Endodermal cell (in vitro differentiated cells): ENCODE measurements at regions not wholly inside any gene's neighbourhood (a gene's known extent, or its start where the extent isn't known, plus 50 kb on each side); places are given as distances from the start of the nearest gene placed in this dataset.

ENCODE experiments used
- DNase-seq: peaks from one replicate; pipeline ENCODE4 v3.0.0-alpha.2; 2017
- H3K27ac ChIP-seq: 2 replicates; pipeline ENCODE4 v1.5.1; 2013; ENCODE audit warnings: mild to moderate bottlenecking, low read depth, low read length, moderate library complexity
- H3K27me3 ChIP-seq: 2 replicates; pipeline ENCODE4 v1.6.1; 2013; ENCODE audit warnings: mild to moderate bottlenecking, low read length, moderate library complexity; ENCODE audit not compliant: insufficient read depth, control insufficient read depth, poor library complexity, severe bottlenecking
- H3K36me3 ChIP-seq: 2 replicates; pipeline ENCODE4 v1.7.0; 2013; ENCODE audit warnings: mild to moderate bottlenecking, low read length, moderate library complexity; ENCODE audit not compliant: control insufficient read depth, insufficient read depth
- H3K4me1 ChIP-seq: one replicate; pipeline ENCODE4 v1.7.0; 2013; ENCODE audit warnings: low read length; ENCODE audit not compliant: control insufficient read depth, insufficient read depth
- H3K4me3 ChIP-seq: 2 replicates; pipeline ENCODE4 v1.5.1; 2013; ENCODE audit warnings: mild to moderate bottlenecking, low read length, moderate library complexity
- H3K9ac ChIP-seq: 2 replicates; pipeline ENCODE4 v1.6.1; 2013; ENCODE audit warnings: mild to moderate bottlenecking, low read length, moderate library complexity; ENCODE audit not compliant: poor library complexity, severe bottlenecking; ENCODE audit errors: extremely low read depth
- H3K9me3 ChIP-seq: 2 replicates; pipeline ENCODE4 v1.6.1; 2013; ENCODE audit warnings: mild to moderate bottlenecking, low read length, moderate library complexity; ENCODE audit not compliant: control insufficient read depth
- H3K27ac Mint-ChIP-seq: 2 replicates; pipeline ENCODE4 v1.8.0; 2020; ENCODE audit warnings: mixed read lengths
- H3K27me3 Mint-ChIP-seq: 2 replicates; pipeline ENCODE4 v1.8.0; 2021; ENCODE audit warnings: mild to moderate bottlenecking, mixed read lengths; ENCODE audit not compliant: insufficient read depth
- H3K36me3 Mint-ChIP-seq: 2 replicates; pipeline ENCODE4 v1.8.0; 2020; ENCODE audit warnings: low read depth, mixed read lengths
- H3K4me1 Mint-ChIP-seq: 2 replicates; pipeline ENCODE4 v1.8.0; 2020; ENCODE audit warnings: mixed read lengths
- H3K4me3 Mint-ChIP-seq: 2 replicates; pipeline ENCODE4 v1.8.0; 2020; ENCODE audit warnings: mild to moderate bottlenecking, moderate library complexity, mixed read lengths
- H3K9me3 Mint-ChIP-seq: 2 replicates; pipeline ENCODE4 v1.8.0; 2020; ENCODE audit warnings: mild to moderate bottlenecking, mixed read lengths
- CTCF ChIP-seq: fragments of 200-600 bp; sonication (generic); conservative IDR thresholded peaks from 2 replicates; pipeline ENCODE4 v1.5.0; 2021; ENCODE audit warnings: antibody characterized with exemption, mild to moderate bottlenecking
- WGBS, 2 experiments: methylation state at CpG; one replicate each; pipeline versions ENCODE4 v1.1.5 to v1.1.7; 2013; ENCODE audit warnings: missing lambda C conversion rate in 2 of 2, mixed read lengths in 1 of 2; ENCODE audit not compliant: insufficient coverage in 1 of 2, insufficient read length in 1 of 2; 5-methylcytosine and 5-hydroxymethylcytosine counted together

GRCh38 chr7:136171233-136171632 is 194.1 kb upstream of the MTPN start:
- H3K9me3 ChIP-seq, result no peaks in the 10 kb centered on the region
- Mint-ChIP-seq H3K27ac (no peak overlapping the region), H3K4me1 (peaks cover 3% of the 10 kb centered on the region), H3K9me3 (no peaks in the 10 kb centered on the region), H3K36me3 (no peaks in the 10 kb centered on the region), H3K27me3 (no peaks in the 10 kb centered on the region), H3K4me3 (no peak overlapping the region)
- peaks cover 10% of the 10 kb centered on the region for H3K4me1 ChIP-seq
- TF ChIP-seq CTCF, result no peak
- H3K4me3 ChIP-seq, result no peak overlapping the region
- no peak overlapping the region for H3K9ac ChIP-seq
- no peak overlapping the region for H3K27ac ChIP-seq
- no peaks in the 10 kb centered on the region for H3K36me3 ChIP-seq
- no peaks in the 10 kb centered on the region for H3K27me3 ChIP-seq
- DNase-seq, result no peak

DNA sequence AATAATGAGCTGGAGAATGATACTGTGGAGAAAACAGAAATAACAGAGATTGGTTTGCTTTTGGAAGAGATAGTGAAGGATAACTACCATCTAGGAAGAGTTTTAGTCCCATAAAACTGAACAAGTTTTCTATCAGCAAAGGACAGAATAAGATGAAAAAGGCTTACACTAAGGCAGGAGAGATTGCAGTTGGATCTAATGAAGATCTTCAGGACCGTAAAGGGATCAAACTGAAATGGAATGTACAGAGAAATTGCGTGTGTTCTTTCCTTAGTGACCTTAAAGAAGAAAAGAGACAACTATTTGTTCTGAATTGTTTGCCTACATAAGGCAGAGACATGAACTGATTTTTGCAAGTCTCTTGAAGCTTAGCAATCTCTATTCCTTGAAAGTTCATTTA is 191.7 kb upstream of the MTPN start:
- no peak overlapping the region for H3K4me3 Mint-ChIP-seq
- Histone ChIP-seq H3K4me3 (no peak overlapping the region), H3K4me1 (peaks cover 5% of the 10 kb centered on the region), H3K27me3 (no peaks in the 10 kb centered on the region), H3K27ac (no peak overlapping the region), H3K36me3 (no peaks in the 10 kb centered on the region), H3K9me3 (no peaks in the 10 kb centered on the region), H3K9ac (no peak overlapping the region)
- no peak overlapping the region for H3K27ac Mint-ChIP-seq
- H3K4me1 Mint-ChIP-seq, result peaks cover 3% of the 10 kb centered on the region
- H3K36me3 Mint-ChIP-seq, result no peaks in the 10 kb centered on the region
- TF ChIP-seq CTCF, result no peak
- no peaks in the 10 kb centered on the region for H3K9me3 Mint-ChIP-seq
- H3K27me3 Mint-ChIP-seq, result peaks cover under 1% of the 10 kb centered on the region
- DNase-seq, result no peak
- 87 to 94% methylated on average over 2 of the region's 2 CpGs for WGBS, 2 experiments

DNA sequence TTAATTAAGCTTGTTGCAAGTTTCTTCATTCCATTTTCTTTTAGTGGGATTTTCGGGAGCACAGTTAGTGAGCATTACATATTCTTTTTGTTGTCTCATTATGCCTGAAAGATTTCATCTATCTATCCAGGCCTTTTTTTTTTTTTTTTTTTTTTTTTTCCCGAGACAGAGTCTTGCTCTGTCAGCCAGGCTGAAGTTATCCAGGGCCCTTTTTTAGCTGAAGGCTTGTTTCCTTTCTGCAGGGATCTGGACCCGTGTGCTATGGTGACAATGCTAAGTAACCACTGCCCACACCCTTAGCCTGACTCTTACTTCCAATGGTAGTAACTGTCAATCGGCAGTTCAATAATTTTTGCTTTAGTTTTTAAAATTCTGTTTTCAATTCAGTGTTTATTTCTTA is 190.8 kb upstream of the MTPN start:
- Histone ChIP-seq H3K4me3 (no peak overlapping the region), H3K9me3 (no peaks in the 10 kb centered on the region), H3K4me1 (peaks cover 3% of the 10 kb centered on the region), H3K27me3 (peaks cover 5% of the 10 kb centered on the region), H3K27ac (no peak overlapping the region), H3K36me3 (no peaks in the 10 kb centered on the region), H3K9ac (no peak overlapping the region)
- H3K4me3 Mint-ChIP-seq, result no peak overlapping the region
- WGBS, 2 experiments, result 93 to 95% methylated on average over 2 to 4 of the region's 4 CpGs
- H3K27me3 Mint-ChIP-seq, result peaks cover 1% of the 10 kb centered on the region
- no peaks in the 10 kb centered on the region for H3K36me3 Mint-ChIP-seq
- DNase-seq, result no peak
- TF ChIP-seq CTCF, result no peak
- H3K4me1 Mint-ChIP-seq, result peaks cover 3% of the 10 kb centered on the region
- no peaks in the 10 kb centered on the region for H3K9me3 Mint-ChIP-seq
- H3K27ac Mint-ChIP-seq, result no peak overlapping the region
